ENCODE measurements at regions not wholly inside any gene's neighbourhood (a gene's known extent, or its start where the extent isn't known, plus 50 kb on each side); places are given as distances from the start of the nearest gene placed in this dataset.

- Histone ChIP-seq H3K27ac (no peak overlapping the region), H3K36me3 (no peaks in the 10 kb centered on the region), H3K4me3 (no peak overlapping the region), H3K9me3 (peaks cover 0 to 8% (median 0%) of the 10 kb centered on the region in 4 donors), H3K27me3 (no peaks in the 10 kb centered on the region), H3K4me1 (no peaks in the 10 kb centered on the region)
- DNase-seq (ENCODE audit: low spot score in 2 of 2): no peak
- TF ChIP-seq CTCF (IDR thresholded peaks at IDR 0.05) (no peak), POLR2A (IDR thresholded peaks at IDR 0.05) (no peak), EP300 (IDR thresholded peaks at IDR 0.05) (no peak)
- WGBS, 2 donors: 67 to 80% methylated on average over 1 of the region's 1 CpG
Measured at GRCh38 chr4:12138488-12138887, 709.8 kb upstream of the HS3ST1 start.

GRCh38 chr4:12137575-12137974 is 708.9 kb upstream of the HS3ST1 start:
- Histone ChIP-seq H3K27me3 (no peaks in the 10 kb centered on the region), H3K9me3 (peaks cover 0 to 11% (median 0%) of the 10 kb centered on the region in 4 donors), H3K27ac (no peak overlapping the region), H3K4me1 (no peaks in the 10 kb centered on the region), H3K36me3 (no peaks in the 10 kb centered on the region), H3K4me3 (no peak overlapping the region)
- TF ChIP-seq CTCF (IDR thresholded peaks at IDR 0.05): no peak
- TF ChIP-seq EP300 (IDR thresholded peaks at IDR 0.05): no peak
- TF ChIP-seq POLR2A (IDR thresholded peaks at IDR 0.05): no peak
- WGBS, 2 donors: 36 to 38% methylated on average over 2 of the region's 2 CpGs
- no peak for DNase-seq (ENCODE audit: low spot score in 2 of 2)

- 62 to 76% methylated on average over 2 of the region's 2 CpGs for WGBS, 2 donors
- no peak for DNase-seq (ENCODE audit: low spot score in 2 of 2)
- H3K27me3 ChIP-seq: no peaks in the 10 kb centered on the region
- TF ChIP-seq EP300 (IDR thresholded peaks at IDR 0.05) (no peak), POLR2A (IDR thresholded peaks at IDR 0.05) (no peak), CTCF (IDR thresholded peaks at IDR 0.05) (no peak)
- H3K36me3 ChIP-seq: no peaks in the 10 kb centered on the region
- H3K27ac ChIP-seq: no peak overlapping the region
- no peaks in the 10 kb centered on the region for H3K4me1 ChIP-seq
- H3K4me3 ChIP-seq: no peak overlapping the region
- H3K9me3 ChIP-seq: no peaks in the 10 kb centered on the region
Measured at GRCh38 chr4:12126474-12126873, 697.8 kb upstream of the HS3ST1 start.

- Histone ChIP-seq H3K9me3 (no peaks in the 10 kb centered on the region), H3K4me1 (no peaks in the 10 kb centered on the region), H3K4me3 (no peak overlapping the region), H3K27me3 (no peaks in the 10 kb centered on the region), H3K27ac (no peak overlapping the region), H3K36me3 (no peaks in the 10 kb centered on the region)
- no peak for DNase-seq (ENCODE audit: low spot score in 2 of 2)
- 83 to 85% methylated on average over 1 of the region's 1 CpG for WGBS, 2 donors
- no peak for TF ChIP-seq POLR2A (IDR thresholded peaks at IDR 0.05)
- no peak for TF ChIP-seq CTCF (IDR thresholded peaks at IDR 0.05)
Measured at GRCh38 chr4:12124138-12124537, 695.4 kb upstream of the HS3ST1 start.

GRCh38 chr4:12123707-12124106 is 695.0 kb upstream of the HS3ST1 start:
- H3K4me3 ChIP-seq: no peak overlapping the region
- no peaks in the 10 kb centered on the region for H3K9me3 ChIP-seq
- H3K27me3 ChIP-seq: no peaks in the 10 kb centered on the region
- H3K36me3 ChIP-seq: no peaks in the 10 kb centered on the region
- no peak overlapping the region for H3K27ac ChIP-seq
- H3K4me1 ChIP-seq: no peaks in the 10 kb centered on the region
- DNase-seq (ENCODE audit: low spot score in 2 of 2): no peak
- TF ChIP-seq POLR2A (IDR thresholded peaks at IDR 0.05): no peak
- no peak for TF ChIP-seq CTCF (IDR thresholded peaks at IDR 0.05)
- peak in 1 of 2 donors; percentile 11 for TF ChIP-seq EP300 (IDR thresholded peaks at IDR 0.05)

Measured in tibial nerve (tissue), 4 donors.